Stimulated activated CD4-positive, alpha-beta T cell treated with anti-CD3 and anti-CD28 coated beads, Interleukin-1b, Interleukin-23, amount 100 ng/mL, for 24 hours (primary cell): ENCODE measurements at regions not wholly inside any gene's neighbourhood (a gene's known extent, or its start where the extent isn't known, plus 50 kb on each side); places are given as distances from the start of the nearest gene placed in this dataset.
"Not testable (repeated sequence)": the region's sequence is repeated elsewhere in the genome, so short reads cannot be mapped to it uniquely, and the experiment has no call there.

Experiments used
- DNase-seq, 4 experiments: peaks; one replicate each; pipeline ENCODE4 v3.0.0-alpha.2; 2020; ENCODE audit warnings: low read depth in 4 of 4, low spot score in 1 of 4

DNA sequence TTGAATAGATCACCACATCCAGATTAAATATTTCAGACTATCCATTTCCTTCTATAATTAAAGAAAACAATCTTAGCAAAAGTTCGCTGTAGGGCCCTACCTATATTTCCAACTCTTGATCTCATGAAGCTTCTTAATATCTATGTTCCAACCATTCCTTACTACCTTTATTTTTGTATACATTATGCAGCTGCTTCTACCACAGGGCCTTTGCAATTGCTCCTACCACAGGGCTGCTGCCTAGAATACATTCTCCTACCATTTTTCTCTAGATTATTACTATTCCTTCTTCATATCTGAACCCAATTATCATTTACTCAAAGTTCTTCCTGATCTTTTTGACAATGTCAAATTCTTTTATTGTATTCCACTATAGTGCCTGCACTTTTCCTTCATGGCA is 516.6 kb downstream of the RFPL4B start:
- no peak for DNase-seq

GRCh38 chr6:112865131-112865530 is 518.0 kb downstream of the RFPL4B start:
- no peak for DNase-seq

DNA sequence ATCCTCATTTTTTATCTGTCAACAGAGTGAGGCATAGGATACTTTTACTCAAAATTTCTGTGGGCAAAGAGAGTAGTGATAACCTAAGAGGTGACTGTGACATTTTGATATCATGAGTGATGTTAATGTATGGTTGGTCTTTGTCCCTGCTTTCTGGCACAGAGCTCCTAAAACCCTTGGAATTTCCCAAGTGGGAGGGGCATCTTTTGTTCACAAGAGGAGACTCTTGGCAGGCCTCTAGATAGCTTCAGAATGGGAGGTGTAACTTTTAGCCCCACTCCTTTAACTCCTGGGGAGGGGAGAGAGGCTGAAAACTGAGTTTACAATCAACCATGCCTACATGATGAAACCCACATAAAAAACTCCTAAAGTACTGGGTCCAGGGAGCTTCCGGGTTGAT is 527.8 kb downstream of the RFPL4B start:
- no peak for DNase-seq

- no peak for DNase-seq
Observed at GRCh38 chr6:112877134-112878100, 530.3 kb downstream of the RFPL4B start.

DNA sequence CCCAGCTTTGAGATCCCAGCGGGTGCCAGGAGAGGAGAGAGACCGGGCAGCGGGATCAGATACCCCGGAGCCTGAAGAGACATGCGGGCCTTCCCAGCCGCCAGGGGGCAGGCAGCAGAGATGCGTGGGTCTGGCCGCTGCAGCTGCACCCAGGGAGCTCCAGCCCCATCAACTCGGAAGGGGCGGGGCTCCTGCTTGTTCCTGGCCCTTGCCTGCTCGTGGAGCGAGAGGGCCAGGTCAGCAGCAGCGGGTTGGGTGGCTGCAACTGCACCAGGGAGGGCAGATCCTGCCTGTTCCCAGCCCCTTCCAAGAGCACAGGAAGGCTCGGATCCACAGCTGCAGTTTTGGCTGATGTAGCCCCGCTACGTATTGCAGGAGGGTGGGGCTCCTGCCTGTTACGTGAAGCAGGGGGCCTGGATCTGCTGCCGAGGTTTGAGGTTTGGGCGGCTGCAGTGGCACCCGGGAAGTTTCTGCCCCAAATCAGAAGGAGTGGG is 532.8 kb downstream of the RFPL4B start:
- DNase-seq: no peak

DNA sequence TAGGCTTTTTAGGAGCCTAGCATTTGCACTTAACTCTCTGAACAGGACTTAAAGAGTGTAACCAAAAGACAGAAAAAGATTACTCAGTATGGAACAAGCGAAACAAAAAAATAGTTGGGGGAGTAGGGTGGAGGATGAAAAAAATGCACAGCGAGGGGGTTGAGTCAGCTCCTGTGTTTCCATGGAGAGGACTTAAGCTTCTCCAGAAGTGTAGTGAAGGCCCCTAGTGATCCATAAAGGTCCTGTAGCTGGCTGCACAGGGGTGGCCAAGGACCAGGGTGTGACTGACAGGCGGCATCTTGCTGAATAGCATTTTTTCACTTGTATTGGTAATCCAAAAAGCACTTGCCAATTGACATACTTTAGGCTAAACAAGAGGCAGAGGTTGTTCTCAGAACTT is 533.9 kb downstream of the RFPL4B start:
- DNase-seq: no peak

- no peak for DNase-seq
Observed at GRCh38 chr6:112881828-112882780, 535.0 kb downstream of the RFPL4B start.

GRCh38 chr6:112883095-112883494 is 536.0 kb downstream of the RFPL4B start:
- no peak for DNase-seq

GRCh38 chr6:112886415-112886814 is 539.3 kb downstream of the RFPL4B start:
- DNase-seq: no peak

GRCh38 chr6:112887424-112887823 is 540.3 kb downstream of the RFPL4B start:
- not testable (repeated sequence) for DNase-seq

- DNase-seq: no peak
Observed at GRCh38 chr6:112899541-112899940, 552.4 kb downstream of the RFPL4B start.

- DNase-seq: no peak
Observed at GRCh38 chr6:112903361-112903760, 556.2 kb downstream of the RFPL4B start.

DNA sequence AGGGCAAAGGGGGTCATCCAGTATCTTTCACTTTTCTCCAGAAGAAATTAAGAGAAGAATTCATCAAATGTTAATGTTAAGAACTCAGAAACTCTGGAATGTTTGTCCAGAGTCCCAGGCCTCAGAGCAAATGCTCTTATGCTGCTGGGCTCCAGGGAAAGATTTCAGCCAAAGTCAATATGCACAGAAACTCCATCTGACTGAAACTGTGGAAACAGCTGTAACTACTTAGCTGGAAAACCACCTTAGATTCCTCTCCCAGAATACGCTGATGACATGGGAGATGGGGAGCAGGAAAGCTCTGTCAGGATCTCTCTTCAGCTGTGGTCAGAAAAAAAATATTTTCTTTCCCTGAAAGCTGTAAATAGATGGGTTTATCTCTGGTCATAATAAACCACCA is 559.6 kb downstream of the RFPL4B start:
- DNase-seq: no peak

DNA sequence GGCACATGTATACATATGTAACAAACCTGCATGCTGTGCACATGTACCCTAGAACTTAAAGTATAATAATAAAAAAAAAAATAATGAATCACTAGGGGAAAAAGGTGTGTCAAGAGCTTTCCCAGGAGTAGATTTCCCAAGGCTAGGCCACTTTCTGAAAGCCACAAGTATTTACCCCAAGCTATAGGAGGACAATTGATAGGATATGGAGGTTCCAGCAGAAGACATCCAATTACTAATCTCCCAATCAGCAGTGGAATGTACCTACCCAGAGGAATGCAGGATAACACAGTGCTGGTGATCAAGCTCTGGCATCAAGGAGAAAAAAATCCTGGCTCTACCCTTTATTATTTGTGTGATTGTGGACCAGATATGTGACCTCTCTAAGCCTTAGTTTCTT is 562.7 kb downstream of the RFPL4B start:
- DNase-seq: no peak

- no peak for DNase-seq
Observed at GRCh38 chr6:112910256-112910655, 563.1 kb downstream of the RFPL4B start.

GRCh38 chr6:112911959-112912358 is 564.8 kb downstream of the RFPL4B start:
- no peak for DNase-seq

DNA sequence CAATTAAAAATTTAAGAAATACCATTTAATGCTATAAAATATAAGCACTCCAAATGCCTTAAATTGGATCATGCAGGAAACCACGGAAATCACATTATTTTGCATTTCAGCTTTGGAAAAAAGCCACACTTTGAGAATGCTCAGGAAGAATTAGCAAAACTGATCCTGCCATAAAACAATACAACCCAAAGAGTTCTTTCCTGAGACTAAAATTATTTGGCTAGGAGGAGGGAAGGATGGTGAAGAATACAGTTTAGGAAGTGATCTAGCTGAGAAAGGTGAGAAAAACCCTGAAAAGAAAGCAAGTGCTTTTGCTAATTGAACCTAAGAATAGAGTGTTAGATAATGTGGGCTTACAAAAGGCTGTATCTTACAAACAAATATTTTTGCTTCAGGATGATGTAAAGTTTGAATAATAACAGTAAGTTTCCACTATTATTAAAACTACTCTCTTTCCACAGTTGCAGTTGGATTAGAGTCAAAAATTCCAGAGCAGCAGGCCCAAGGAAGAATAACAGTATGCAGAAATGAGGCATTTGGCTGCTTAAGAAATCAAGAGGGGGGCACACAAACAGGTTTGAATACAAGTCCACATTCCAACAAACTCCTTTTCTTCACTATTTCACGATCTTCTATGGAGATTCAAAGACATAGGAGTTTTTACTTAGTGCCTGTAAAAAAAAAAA is 565.4 kb downstream of the RFPL4B start:
- DNase-seq: no peak

DNA sequence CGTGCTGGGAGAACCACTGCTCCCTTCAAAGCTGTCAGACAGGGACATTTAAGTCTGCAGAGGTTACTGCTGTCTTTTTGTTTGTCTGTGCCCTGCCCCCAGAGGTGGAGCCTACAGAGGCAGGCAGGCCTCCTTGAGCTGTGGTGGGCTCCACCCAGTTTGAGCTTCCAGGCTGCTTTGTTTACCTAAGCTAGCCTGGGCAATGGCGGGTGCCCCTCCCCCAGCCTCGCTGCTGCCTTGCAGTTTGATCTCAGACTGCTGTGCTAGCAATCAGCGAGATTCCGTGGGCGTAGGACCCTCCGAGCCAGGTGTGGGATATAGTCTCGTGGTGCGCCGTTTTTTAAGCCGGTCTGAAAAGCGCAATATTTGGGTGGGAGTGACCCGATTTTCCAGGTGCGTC is 572.6 kb downstream of the RFPL4B start:
- not testable (repeated sequence) for DNase-seq

DNA sequence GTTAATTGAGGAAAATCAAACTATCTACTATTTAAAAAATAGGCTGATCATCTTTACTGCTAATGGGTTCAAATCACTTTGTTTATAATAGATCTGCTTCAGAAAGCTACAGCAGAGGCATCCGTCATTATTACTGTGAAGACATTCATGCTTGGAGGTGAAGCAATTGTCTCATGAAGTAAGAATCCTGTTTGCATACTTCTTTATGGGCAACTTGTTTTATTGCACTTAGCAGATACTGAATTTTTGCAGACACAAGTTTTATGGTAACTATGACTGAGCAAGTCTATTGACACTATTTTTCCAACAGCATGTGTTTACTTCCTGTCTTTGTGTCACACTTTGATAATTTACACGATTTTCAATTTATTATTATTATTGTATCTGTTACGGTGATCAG is 573.9 kb downstream of the RFPL4B start:
- DNase-seq: no peak

GRCh38 chr6:112923940-112924587 is 576.9 kb downstream of the RFPL4B start:
- DNase-seq: no peak

GRCh38 chr6:112925702-112926101 is 578.6 kb downstream of the RFPL4B start:
- DNase-seq: no peak
